Liver (tissue), 3 donors: ENCODE measurements at regions not wholly inside any gene's neighbourhood (a gene's known extent, or its start where the extent isn't known, plus 50 kb on each side); places are given as distances from the start of the nearest gene placed in this dataset.

ENCODE experiments used
- CTCF ChIP-seq: fragments of 150-350 bp; IDR thresholded peaks from 2 replicates; pipeline ENCODE4 v1.5.1; 2017; ENCODE audit warnings: improper control_type of control experiment, low read depth, low read length; ENCODE audit not compliant: missing input control
- JUND ChIP-seq, 2 donors: IDR thresholded peaks; 2 replicates each; pipeline ENCODE4 v1.6.1; 2016; ENCODE audit warnings: antibody characterized with exemption in 2 of 2
- MAX ChIP-seq: IDR thresholded peaks from 2 replicates; pipeline ENCODE4 v1.6.1; 2016; ENCODE audit warnings: antibody characterized with exemption
- RAD21 ChIP-seq, 2 donors: IDR thresholded peaks; 2 replicates each; pipeline ENCODE4 v1.6.1; 2016; ENCODE audit warnings: antibody characterized with exemption in 2 of 2, mild to moderate bottlenecking in 2 of 2
- RXRA ChIP-seq, 2 donors: IDR thresholded peaks; 2 replicates each; pipeline ENCODE4 v1.6.1; 2017 to 2018; ENCODE audit warnings: antibody characterized with exemption in 2 of 2, mild to moderate bottlenecking in 1 of 2
- TAF1 ChIP-seq: conservative IDR thresholded peaks from 2 replicates; pipeline ENCODE4 v1.6.1; 2016; ENCODE audit warnings: antibody characterized with exemption, mild to moderate bottlenecking
- YY1 ChIP-seq: IDR thresholded peaks from 2 replicates; pipeline ENCODE4 v1.6.1; 2016; ENCODE audit warnings: antibody characterized with exemption, mild to moderate bottlenecking
- TF ChIP-seq, protein P1 (sequence below): IDR thresholded peaks from 2 replicates; pipeline ENCODE4 v1.6.1; 2016; ENCODE audit warnings: antibody characterized with exemption
- donor health status: healthy.
- donor health status: healthy.

- no peak for TF ChIP-seq RAD21 (IDR thresholded peaks at IDR 0.05)
- no peak for TF ChIP-seq CTCF
- TF ChIP-seq YY1 = no peak
- TF ChIP-seq, protein P1, sequence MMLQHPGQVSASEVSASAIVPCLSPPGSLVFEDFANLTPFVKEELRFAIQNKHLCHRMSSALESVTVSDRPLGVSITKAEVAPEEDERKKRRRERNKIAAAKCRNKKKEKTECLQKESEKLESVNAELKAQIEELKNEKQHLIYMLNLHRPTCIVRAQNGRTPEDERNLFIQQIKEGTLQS = no peak
- TF ChIP-seq JUND (IDR thresholded peaks at IDR 0.05) = no peak
- no peak for TF ChIP-seq RXRA (IDR thresholded peaks at IDR 0.05)
- no peak for TF ChIP-seq MAX
- TF ChIP-seq TAF1 = no peak
These were observed 378.0 kb upstream of the DDHD1 start for GRCh38 chr14:53531156-53531555.
